ENCODE measurements at regions not wholly inside any gene's neighbourhood (a gene's known extent, or its start where the extent isn't known, plus 50 kb on each side); places are given as distances from the start of the nearest gene placed in this dataset.
"Not testable (repeated sequence)": the region's sequence is repeated elsewhere in the genome, so short reads cannot be mapped to it uniquely, and the experiment has no call there.

DNA sequence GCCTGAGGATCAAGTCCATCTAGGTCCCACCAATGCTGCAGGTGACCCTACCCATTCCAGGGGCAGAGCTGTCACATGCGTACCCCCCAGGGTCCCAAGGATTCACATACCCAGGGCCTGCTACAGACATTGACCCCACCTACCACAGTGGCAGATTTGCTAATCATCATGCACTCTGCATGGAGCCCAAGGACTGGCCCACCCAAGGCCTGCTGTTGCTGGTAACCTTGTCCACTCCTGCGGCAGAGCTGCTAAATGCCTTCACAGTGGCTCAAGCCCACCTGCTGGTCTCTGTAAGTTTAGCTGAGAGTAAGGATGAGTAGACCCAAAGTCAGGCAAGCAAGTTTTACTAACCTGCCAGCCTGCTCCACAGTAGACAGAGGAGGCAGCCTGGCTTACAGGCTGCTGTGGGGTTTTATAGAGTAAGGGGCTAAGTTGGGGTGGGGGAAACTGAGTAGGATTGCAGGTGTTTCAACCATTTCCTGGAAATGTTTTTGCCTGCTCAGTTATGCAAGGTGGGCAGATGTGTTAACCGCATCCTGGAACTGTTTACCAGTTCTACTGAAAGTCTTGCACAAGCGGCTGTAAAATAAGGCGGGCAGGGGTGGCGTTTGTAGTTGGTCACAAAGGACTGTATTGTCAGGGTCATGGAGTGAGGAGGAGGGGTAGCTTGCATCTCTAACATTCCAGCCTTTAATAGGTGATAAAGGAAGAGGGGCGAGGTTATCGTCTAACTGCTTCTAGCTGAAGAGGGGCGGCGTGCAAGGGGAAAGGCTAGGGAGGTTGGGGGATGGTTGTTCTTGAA lies 2163.5 kb upstream of the WWC1 start:
- TF ChIP-seq CTCF (IDR thresholded peaks at IDR 0.05; ENCODE audit: extremely low read depth, missing control alignments), result no peak
- no peak for DNase-seq (ENCODE audit: low spot score)

GRCh38 chr5:166145107-166145506 lies 2146.3 kb upstream of the WWC1 start:
- DNase-seq (ENCODE audit: low spot score), result not testable (repeated sequence)

GRCh38 chr5:166163996-166164610 lies 2127.3 kb upstream of the WWC1 start:
- no peak for DNase-seq (ENCODE audit: low spot score)
- TF ChIP-seq CTCF (IDR thresholded peaks at IDR 0.05; ENCODE audit: extremely low read depth, missing control alignments), result no peak

GRCh38 chr5:166165596-166165995 lies 2125.8 kb upstream of the WWC1 start:
- DNase-seq (ENCODE audit: low spot score), result no peak

GRCh38 chr5:166166071-166166470 lies 2125.4 kb upstream of the WWC1 start:
- no peak for TF ChIP-seq CTCF (IDR thresholded peaks at IDR 0.05; ENCODE audit: extremely low read depth, missing control alignments)

More at GRCh38 chr5:166165596-166165995, 2125.8 kb upstream of the WWC1 start:
- no peak for TF ChIP-seq CTCF (IDR thresholded peaks at IDR 0.05; ENCODE audit: extremely low read depth, missing control alignments)

DNA sequence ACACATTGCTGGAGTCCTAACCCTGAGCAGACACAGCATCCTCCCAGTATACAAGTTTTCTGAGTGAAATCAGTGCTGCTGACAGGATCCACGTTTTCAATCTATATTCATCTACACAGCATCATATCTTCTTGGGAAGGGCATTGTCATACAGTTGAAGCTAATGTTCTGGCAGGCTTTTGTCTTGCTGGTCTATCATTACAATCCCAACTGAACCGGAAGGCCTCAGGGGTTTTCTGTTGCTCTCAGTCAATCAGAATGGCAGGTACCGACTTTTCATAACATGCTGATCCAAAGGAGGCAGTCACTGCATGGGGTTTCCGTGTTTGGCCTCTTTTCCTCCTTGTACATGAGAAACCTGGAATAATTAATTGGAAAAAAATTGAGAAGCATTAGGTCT lies 2118.8 kb upstream of the WWC1 start:
- DNase-seq (ENCODE audit: low spot score), result no peak
- TF ChIP-seq CTCF (IDR thresholded peaks at IDR 0.05; ENCODE audit: extremely low read depth, missing control alignments), result no peak

More at GRCh38 chr5:166166071-166166470, 2125.4 kb upstream of the WWC1 start:
- no peak for DNase-seq (ENCODE audit: low spot score)

DNA sequence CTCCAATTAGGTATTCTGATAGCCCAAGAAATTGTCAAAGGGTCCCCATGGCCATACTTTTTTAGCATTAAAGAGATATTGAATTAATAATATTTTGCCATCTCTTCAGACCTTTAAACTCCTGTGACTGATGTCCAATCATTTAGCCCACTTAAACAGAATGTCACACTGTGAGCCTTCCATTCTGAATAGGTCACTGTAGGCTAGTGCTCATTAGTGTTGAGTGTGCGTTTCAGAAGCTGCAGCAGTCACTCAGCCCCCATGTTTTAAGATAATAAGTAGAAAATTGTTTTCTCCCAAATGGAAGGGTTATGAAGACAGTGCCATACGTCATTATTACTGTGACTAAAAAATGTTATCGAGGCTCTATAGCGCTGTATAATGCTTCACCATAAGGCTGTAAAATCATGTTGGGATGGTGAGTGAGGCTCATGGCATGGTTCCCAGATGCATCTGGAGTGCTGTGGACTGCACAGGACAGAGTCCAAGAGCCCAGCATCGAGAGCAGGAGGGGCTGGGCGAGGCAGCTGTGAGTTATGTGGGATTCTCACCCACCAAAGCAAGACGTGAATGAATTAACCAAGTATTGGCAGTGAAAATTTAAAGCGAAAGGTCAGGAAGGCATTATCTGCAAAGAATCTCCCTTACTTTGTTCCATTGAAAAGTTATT lies 2112.9 kb upstream of the WWC1 start:
- TF ChIP-seq CTCF (IDR thresholded peaks at IDR 0.05; ENCODE audit: extremely low read depth, missing control alignments), result no peak

More for the DNA sequence above, 2112.9 kb upstream of the WWC1 start:
- no peak for DNase-seq (ENCODE audit: low spot score)
